Astrocyte of the spinal cord (primary cell): ENCODE measurements at regions not wholly inside any gene's neighbourhood (a gene's known extent, or its start where the extent isn't known, plus 50 kb on each side); places are given as distances from the start of the nearest gene placed in this dataset.

Experiments
- DNase-seq: peaks from one replicate; pipeline ENCODE4 v3.0.0; 2011; ENCODE audit warnings: low read depth, low spot score
- H3K4me3 ChIP-seq: 2 replicates; pipeline ENCODE4 v1.5.1; 2011; ENCODE audit warnings: low read depth, mild to moderate bottlenecking, low read length, moderate library complexity
- in situ Hi-C: cut with HindIII; loops from 2 replicates; pipeline ENCODE4 v1.10.0; 2017; ENCODE audit warnings: low sequenced_read_pairs
- TF ChIP-seq, protein P1 (sequence below): IDR thresholded peaks from 2 replicates; pipeline ENCODE4 v1.5.1; 2012; ENCODE audit warnings: low read depth, mild to moderate bottlenecking, low read length, inconsistent platforms

DNA sequence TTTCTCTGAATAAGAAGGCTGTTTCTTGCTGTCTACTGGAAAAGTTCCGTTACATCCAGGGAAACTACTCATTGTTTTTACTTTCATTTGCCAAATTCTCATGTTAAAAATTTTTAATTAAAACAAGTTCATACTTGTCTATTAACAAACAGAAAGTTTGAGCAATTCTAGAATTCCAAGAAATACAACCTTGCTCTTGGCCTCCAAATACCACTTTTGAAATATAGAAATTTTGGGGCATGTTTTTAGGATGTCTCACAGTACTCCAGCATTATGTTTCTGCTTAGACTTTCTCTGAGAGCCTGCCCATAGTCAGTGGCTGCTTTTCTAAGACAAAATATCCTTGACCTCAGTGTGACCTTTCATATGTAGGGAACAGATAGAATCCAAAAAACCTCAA lies 228.7 kb upstream of the RND3 start:
- in situ Hi-C loops: no loop called here
- TF ChIP-seq, protein P1, sequence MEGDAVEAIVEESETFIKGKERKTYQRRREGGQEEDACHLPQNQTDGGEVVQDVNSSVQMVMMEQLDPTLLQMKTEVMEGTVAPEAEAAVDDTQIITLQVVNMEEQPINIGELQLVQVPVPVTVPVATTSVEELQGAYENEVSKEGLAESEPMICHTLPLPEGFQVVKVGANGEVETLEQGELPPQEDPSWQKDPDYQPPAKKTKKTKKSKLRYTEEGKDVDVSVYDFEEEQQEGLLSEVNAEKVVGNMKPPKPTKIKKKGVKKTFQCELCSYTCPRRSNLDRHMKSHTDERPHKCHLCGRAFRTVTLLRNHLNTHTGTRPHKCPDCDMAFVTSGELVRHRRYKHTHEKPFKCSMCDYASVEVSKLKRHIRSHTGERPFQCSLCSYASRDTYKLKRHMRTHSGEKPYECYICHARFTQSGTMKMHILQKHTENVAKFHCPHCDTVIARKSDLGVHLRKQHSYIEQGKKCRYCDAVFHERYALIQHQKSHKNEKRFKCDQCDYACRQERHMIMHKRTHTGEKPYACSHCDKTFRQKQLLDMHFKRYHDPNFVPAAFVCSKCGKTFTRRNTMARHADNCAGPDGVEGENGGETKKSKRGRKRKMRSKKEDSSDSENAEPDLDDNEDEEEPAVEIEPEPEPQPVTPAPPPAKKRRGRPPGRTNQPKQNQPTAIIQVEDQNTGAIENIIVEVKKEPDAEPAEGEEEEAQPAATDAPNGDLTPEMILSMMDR: no peak
- DNase-seq: no peak
- H3K4me3 ChIP-seq: no peak overlapping the region

DNA sequence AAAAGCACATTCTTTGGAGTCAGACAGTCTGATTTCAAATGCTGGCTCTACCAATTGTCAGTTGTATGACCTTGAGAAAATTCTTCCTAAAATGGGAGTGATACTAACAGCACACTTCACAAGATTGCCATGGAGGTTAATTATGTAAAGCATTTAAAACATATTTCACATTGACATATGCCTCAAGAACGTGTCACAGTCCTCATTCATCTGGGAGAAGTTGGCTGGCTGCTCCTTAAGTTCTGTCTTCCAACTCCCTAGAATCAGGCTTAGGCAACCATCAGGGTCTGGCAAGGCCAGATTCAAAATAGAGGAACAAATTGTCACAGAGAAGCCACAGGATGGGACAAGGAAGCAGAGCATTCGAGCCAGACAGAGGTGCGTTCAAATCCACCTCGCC lies 228.0 kb upstream of the RND3 start:
- TF ChIP-seq, protein P1: no peak
- in situ Hi-C loops: no loop called here
- H3K4me3 ChIP-seq: no peak overlapping the region

DNA sequence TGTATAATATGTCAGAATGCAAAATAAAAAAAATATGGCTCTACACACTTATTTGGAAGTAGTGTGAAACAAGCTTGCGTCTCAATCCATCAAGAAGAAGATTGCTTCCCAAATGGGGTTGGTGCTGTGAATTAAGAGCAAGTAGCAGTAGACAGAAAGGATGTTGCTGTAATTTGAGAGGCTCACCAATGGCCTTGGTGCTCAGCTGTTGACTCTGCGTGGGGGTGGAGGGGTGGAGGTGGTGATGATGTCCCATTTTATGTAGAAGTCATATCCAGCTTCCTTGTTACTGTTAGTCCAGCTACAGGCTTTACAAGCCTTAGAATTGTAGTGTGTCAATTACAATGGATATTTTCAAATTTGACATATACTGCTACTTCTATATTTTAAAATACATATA lies 223.4 kb upstream of the RND3 start:
- in situ Hi-C loops: no loop called here
- TF ChIP-seq, protein P1: no peak

More for the DNA sequence above, 228.0 kb upstream of the RND3 start:
- no peak for DNase-seq

DNA sequence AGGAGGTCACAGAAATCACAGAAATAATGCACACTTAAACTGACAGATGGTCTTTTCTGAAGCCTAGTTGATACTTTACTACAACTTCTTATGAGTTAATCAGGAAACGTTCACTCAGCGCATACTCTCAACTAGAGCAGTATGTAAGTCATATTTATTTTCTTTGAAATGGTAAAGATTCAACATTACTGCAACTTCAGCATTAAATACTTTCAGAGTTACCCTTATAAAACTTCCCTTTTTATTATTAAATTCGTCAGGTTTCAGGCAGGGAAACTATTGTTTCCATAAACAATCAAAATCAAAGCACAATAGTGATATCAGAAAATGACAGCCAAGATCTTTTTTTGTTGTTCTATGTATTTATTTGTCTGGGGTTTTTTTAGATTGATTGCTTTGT lies 222.6 kb upstream of the RND3 start:
- no peak for DNase-seq
- TF ChIP-seq, protein P1: no peak
- H3K4me3 ChIP-seq: no peak overlapping the region
- in situ Hi-C loops: no loop called here

More for the DNA sequence above, 223.4 kb upstream of the RND3 start:
- H3K4me3 ChIP-seq: no peak overlapping the region
- no peak for DNase-seq

DNA sequence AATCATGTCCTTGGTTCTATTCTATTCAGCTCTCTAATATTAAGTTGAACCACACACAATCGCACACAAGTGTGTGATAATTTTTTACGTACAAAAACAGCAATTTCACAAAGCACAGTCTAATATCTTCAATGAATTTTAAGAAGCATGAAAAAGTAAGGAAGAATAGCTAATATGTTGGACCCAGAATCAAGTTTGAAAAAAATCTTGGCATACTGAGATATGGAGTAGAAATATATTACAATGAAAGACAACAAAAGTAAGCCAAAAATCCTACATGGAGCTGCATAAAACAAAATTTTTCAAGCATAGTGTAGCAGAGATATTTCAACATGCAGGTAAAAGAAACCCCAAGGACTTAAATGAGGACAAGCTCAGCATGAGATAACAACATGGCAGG lies 219.1 kb upstream of the RND3 start:
- in situ Hi-C loops: no loop called here
- TF ChIP-seq, protein P1: no peak
- DNase-seq: no peak
- H3K4me3 ChIP-seq: no peak overlapping the region

DNA sequence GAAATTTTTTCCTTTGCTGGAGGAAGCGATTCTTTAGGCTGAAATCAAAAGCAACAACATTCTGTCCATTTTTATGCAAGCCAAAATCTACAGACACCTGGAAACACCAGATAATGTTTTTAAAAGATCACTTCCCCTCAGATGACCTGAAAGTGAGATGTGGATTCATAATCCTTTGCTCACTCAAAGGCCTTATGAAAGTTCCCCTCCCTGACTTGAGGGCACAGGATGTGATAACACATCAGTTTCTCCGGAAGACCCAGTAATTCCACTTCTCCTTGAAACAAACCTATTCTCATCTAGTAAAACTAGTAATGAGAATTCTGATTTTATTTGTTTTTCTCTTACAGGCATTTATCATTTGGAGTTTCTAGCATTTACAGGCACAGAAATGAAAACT lies 218.3 kb upstream of the RND3 start:
- DNase-seq: no peak
- in situ Hi-C loops: no loop called here
- TF ChIP-seq, protein P1: no peak
- no peak overlapping the region for H3K4me3 ChIP-seq

DNA sequence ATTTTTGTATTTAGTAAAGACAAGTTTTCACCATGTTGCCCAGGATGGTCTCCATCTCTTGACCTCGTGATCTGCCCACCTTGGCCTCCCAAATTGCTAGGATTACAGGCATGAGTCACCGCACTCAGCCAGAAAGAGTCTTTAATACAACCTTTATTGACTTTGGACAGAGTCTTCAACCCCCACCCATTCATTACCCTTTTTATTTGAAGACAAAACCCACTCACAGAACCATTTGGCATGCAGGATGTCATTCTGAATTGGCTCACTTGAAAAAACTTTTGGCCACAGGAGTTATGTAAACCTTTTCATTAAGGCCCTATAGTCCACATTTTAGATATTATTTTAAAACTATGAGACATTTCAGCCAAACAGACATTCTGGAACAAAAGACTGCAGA lies 217.9 kb upstream of the RND3 start:
- H3K4me3 ChIP-seq: no peak overlapping the region
- in situ Hi-C loops: no loop called here
- DNase-seq: peak; percentile 27
- TF ChIP-seq, protein P1: no peak
